CD1c-positive myeloid dendritic cell (primary cell): ENCODE measurements at regions not wholly inside any gene's neighbourhood (a gene's known extent, or its start where the extent isn't known, plus 50 kb on each side); places are given as distances from the start of the nearest gene placed in this dataset.

Source experiments
- DNase-seq: peaks from one replicate; pipeline ENCODE4 v3.0.0-alpha.2; 2016; ENCODE audit errors: extremely low spot score

GRCh38 chr1:170864876-170865538 lies 70.3 kb upstream of the MROH9 start:
- no peak for DNase-seq

DNA sequence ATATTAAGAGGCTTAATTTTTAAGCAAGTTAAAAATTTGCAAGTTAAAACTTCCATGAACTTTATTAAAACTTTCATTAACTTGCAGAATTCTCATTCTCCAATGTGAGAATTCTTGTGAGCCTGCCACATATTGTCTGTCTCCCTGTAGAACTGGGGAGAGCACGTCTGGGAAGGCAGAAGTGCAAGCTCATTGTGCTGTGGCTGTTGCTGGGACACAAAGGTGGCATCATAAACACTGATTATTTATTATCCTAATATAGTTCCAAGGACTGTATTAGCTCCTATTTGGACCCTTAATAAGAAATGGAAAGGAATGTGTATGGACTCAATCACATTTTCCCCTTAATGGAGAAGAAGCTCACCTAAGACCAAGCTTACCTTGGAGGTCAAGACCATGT lies 68.7 kb upstream of the MROH9 start:
- no peak for DNase-seq

- no peak for DNase-seq
These were observed 63.5 kb upstream of the MROH9 start for GRCh38 chr1:170871868-170872267.

GRCh38 chr1:170872663-170873062 lies 62.7 kb upstream of the MROH9 start:
- peak; percentile 30 for DNase-seq

DNA sequence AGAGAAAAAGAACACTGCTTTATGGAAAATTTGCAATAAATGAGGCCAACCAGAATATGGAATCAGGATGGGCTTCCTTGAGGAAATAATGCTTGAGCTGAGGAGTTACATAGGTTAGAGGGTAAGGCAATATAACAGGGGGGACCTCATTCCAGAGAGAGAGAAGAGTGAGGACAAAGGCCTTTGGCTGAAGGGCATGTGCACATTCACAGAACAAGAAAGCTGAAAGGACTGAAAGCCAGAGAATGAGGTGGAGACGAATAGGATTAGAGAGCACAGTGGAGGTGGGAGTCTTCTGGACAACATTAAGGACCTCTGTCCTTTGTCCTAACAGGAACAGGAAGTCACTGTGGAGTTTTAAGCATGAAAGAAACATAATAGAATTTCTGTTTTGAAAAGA lies 60.7 kb upstream of the MROH9 start:
- no peak for DNase-seq

DNA sequence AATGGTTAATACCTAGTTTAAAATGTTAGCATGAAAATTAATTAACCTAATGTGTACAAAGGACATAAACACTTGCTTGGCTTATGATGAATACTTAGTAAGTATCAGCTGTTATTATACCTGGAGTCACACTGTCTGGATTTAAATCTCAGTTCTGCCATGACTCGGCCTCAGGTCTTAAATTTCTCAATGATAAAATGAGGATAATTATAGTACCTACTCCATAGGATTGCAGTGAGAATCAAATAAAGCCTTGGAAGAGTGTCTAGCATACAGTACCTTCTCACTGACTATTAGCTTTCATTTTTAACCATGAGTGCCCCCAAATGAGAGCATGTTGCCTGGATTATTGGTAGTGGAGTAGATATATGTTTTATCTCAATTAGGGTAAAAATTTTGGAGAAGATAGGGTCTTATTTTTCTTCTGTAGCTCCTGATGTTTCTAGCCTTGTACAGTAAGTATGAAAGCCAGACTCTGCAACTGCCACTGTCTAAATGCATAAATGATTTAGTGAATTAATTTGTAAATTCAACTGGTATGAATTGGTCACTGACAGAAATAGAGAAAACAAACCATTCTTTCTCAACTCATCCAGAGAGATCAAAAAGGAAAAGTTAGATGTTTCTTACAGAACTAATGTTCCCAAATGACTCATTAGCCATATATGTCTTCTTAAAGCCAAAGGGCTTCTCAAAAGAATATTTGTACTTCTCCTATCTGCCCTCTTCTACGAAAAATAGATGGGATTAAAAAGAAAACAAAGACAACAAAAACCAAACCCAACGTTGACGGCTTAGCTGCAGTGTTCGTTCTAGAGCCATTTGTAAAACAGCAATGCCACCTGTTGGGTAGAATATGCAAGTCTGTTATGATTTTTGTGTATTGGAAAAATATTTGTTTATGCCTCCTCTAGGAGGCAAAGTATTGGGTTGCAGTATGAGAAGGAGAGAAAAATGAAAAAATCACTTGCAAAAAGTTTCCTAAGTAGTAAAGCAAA lies 53.8 kb upstream of the MROH9 start:
- no peak for DNase-seq
